ENCODE measurements at regions not wholly inside any gene's neighbourhood (a gene's known extent, or its start where the extent isn't known, plus 50 kb on each side); places are given as distances from the start of the nearest gene placed in this dataset.
"Not testable (repeated sequence)": the region's sequence is repeated elsewhere in the genome, so short reads cannot be mapped to it uniquely, and the experiment has no call there.

GRCh38 chr9:82777366-82777765, 285.6 kb downstream of the RASEF start:
- DNase-seq (ENCODE audit: low spot score) (no peak), FAIRE-seq (no peak)

- not testable (repeated sequence) for DNase-seq (ENCODE audit: low spot score); FAIRE-seq
These were observed 284.0 kb downstream of the RASEF start for GRCh38 chr9:82778923-82779322.

- no peak for FAIRE-seq
- DNase-seq (ENCODE audit: low spot score), result no peak
These were observed 282.9 kb downstream of the RASEF start for GRCh38 chr9:82780017-82780416.

GRCh38 chr9:82781921-82782392, 281.0 kb downstream of the RASEF start:
- no peak for FAIRE-seq
- DNase-seq (ENCODE audit: low spot score), result no peak

- FAIRE-seq (no peak), DNase-seq (ENCODE audit: low spot score) (no peak)
These were observed 279.9 kb downstream of the RASEF start for GRCh38 chr9:82783045-82783444.

- DNase-seq (ENCODE audit: low spot score), result no peak
- no peak for FAIRE-seq
These were observed 278.4 kb downstream of the RASEF start for GRCh38 chr9:82784589-82784988.

GRCh38 chr9:82789155-82789824, 273.7 kb downstream of the RASEF start:
- FAIRE-seq, result no peak
- DNase-seq (ENCODE audit: low spot score), result no peak

GRCh38 chr9:82790875-82791274, 272.1 kb downstream of the RASEF start:
- DNase-seq (ENCODE audit: low spot score) (no peak), FAIRE-seq (no peak)

GRCh38 chr9:82791692-82792091, 271.2 kb downstream of the RASEF start:
- no peak for DNase-seq (ENCODE audit: low spot score)
- FAIRE-seq, result no peak

- DNase-seq (ENCODE audit: low spot score) (no peak), FAIRE-seq (no peak)
These were observed 265.4 kb downstream of the RASEF start for GRCh38 chr9:82797534-82797933.

GRCh38 chr9:82799286-82799685, 263.7 kb downstream of the RASEF start:
- no peak for FAIRE-seq

GRCh38 chr9:82805027-82805426, 257.9 kb downstream of the RASEF start:
- no peak for DNase-seq (ENCODE audit: low spot score)
- FAIRE-seq, result no peak

More at GRCh38 chr9:82799286-82799685, 263.7 kb downstream of the RASEF start:
- no peak for DNase-seq (ENCODE audit: low spot score)

- no peak for FAIRE-seq
- DNase-seq (ENCODE audit: low spot score), result no peak
These were observed 254.5 kb downstream of the RASEF start for GRCh38 chr9:82808478-82808877.

GRCh38 chr9:82810915-82811314, 252.0 kb downstream of the RASEF start:
- peak; percentile 35 for FAIRE-seq

GRCh38 chr9:82819260-82819659, 243.7 kb downstream of the RASEF start:
- FAIRE-seq, result no peak
- DNase-seq (ENCODE audit: low spot score), result no peak

More at GRCh38 chr9:82810915-82811314, 252.0 kb downstream of the RASEF start:
- DNase-seq (ENCODE audit: low spot score), result peak; percentile 26

GRCh38 chr9:82820186-82820585, 242.8 kb downstream of the RASEF start:
- FAIRE-seq (no peak), DNase-seq (ENCODE audit: low spot score) (no peak)

- FAIRE-seq, result no peak
These were observed 233.1 kb downstream of the RASEF start for GRCh38 chr9:82829818-82830217.

GRCh38 chr9:82865524-82865923, 197.4 kb downstream of the RASEF start:
- DNase-seq (ENCODE audit: low spot score) (no peak), FAIRE-seq (no peak)

More at GRCh38 chr9:82829818-82830217, 233.1 kb downstream of the RASEF start:
- no peak for DNase-seq (ENCODE audit: low spot score)

- no peak for FAIRE-seq
- DNase-seq (ENCODE audit: low spot score), result no peak
These were observed 182.4 kb downstream of the RASEF start for GRCh38 chr9:82880336-82881050.

- peak; percentile 32 for DNase-seq (ENCODE audit: low spot score)
- FAIRE-seq, result no peak
These were observed 180.8 kb downstream of the RASEF start for GRCh38 chr9:82882138-82882537.

GRCh38 chr9:82882748-82883147, 180.2 kb downstream of the RASEF start:
- DNase-seq (ENCODE audit: low spot score) (peak; percentile 24), FAIRE-seq (no peak)

- FAIRE-seq (no peak), DNase-seq (ENCODE audit: low spot score) (no peak)
These were observed 179.5 kb downstream of the RASEF start for GRCh38 chr9:82883436-82883835.

- DNase-seq (ENCODE audit: low spot score); FAIRE-seq: not testable (repeated sequence)
These were observed 179.0 kb downstream of the RASEF start for GRCh38 chr9:82883974-82884373.

All from urothelium cell line (cell line).